Pancreas (tissue), 10 donors: ENCODE measurements at regions not wholly inside any gene's neighbourhood (a gene's known extent, or its start where the extent isn't known, plus 50 kb on each side); places are given as distances from the start of the nearest gene placed in this dataset.

Source experiments
- ATAC-seq, 4 donors: fragments of 200-7000 bp; cut with Tn5 transposase; one replicate each; pipeline versions ENCODE4 v1.8.0 to v1.9.1; 2020; ENCODE audit warnings: mild to moderate bottlenecking in 4 of 4, moderate library complexity in 4 of 4
- DNase-seq, 6 donors: peaks; one replicate each; pipeline ENCODE4 v3.0.0-alpha.2; 2020
- FAIRE-seq: peaks from 2 replicates; lab custom pipeline; 2012; peaks lifted over from hg19 to GRCh38; lab: Jason Lieb, UNC
- H3K27ac ChIP-seq, 4 donors: fragments of 200-600 bp; sonication (generic); 1 replicate in 3 of 4; 2 replicates in 1 of 4; pipeline versions ENCODE4 v1.5.0 to v1.8.0; 2020
- H3K27me3 ChIP-seq, 4 donors: fragments of 200-600 bp; one replicate each; pipeline ENCODE4 v1.8.0; 2021
- H3K36me3 ChIP-seq, 3 donors: fragments of 200-600 bp; sonication (generic) in 1 of 3; one replicate each; pipeline versions ENCODE4 v1.5.0 to v1.8.0; 2020 to 2021
- H3K4me1 ChIP-seq, 3 donors: fragments of 200-600 bp; one replicate each; pipeline ENCODE4 v1.8.0; 2021
- H3K4me3 ChIP-seq, 4 donors: fragments of 200-600 bp; sonication (generic) in 2 of 4; one replicate each; pipeline versions ENCODE4 v1.5.0 to v1.8.0; 2020 to 2021
- H3K9me3 ChIP-seq, 4 donors: fragments of 200-600 bp; one replicate each; pipeline ENCODE4 v1.8.0; 2021
- CTCF ChIP-seq, 4 donors: fragments of 200-600 bp; sonication (generic) in 3 of 4; IDR thresholded peaks; one replicate each; pipeline versions ENCODE4 v1.5.0 to v1.8.0; 2021; ENCODE audit warnings: antibody characterized with exemption in 4 of 4
- WGBS, 2 donors: extraction: QIAGEN DNeasy Blood & Tissue Kit; methylation state at CpG; one replicate each; pipeline ENCODE4 v1.1.7; 2013; 5-methylcytosine and 5-hydroxymethylcytosine counted together
- intact Hi-C, 3 donors: fragments of 100-400 bp; cut with DNase I; formaldehyde crosslinking; loops; one replicate each; pipeline versions ENCODE4 v1.11.1 to v1.14.2; 2022
- donor health status: healthy with polysubstance abuse.
- donor health status: DM: no; HTN: no; CAD: no; lungs with moderate emphysema.
- donor health status: DM: no; HTN: no; CAD: no.
- donor health status: control.
- donor health status: control.
- donor health status: Bipolar disorder and iron deficiency.
- donor health status: DM: yes; HTN: yes; CAD: no.
- donor health status: DM: no; HTN: no; CAD: no.
- donor health status: DM: no; HTN: no; CAD: no.
- donor health status: DM: yes; HTN: yes; CAD: no.

- intact Hi-C loops: no loop called here
- Histone ChIP-seq H3K27me3 (no peaks in the 10 kb centered on the region), H3K4me1 (no peaks in the 10 kb centered on the region), H3K36me3 (no peaks in the 10 kb centered on the region), H3K27ac (no peak overlapping the region), H3K4me3 (no peak overlapping the region), H3K9me3 (no peaks in the 10 kb centered on the region)
- DNase-seq (no peak), FAIRE-seq (no peak), ATAC-seq (no peak)
- 95 to 96% methylated on average over 7 of the region's 7 CpGs for WGBS, 2 donors
- no peak for TF ChIP-seq CTCF (IDR thresholded peaks at IDR 0.05)
Observed at GRCh38 chr3:30500666-30501399, 105.6 kb upstream of the TGFBR2 start.

- DNase-seq (no peak), FAIRE-seq (no peak), ATAC-seq (no peak)
- no peaks in the 10 kb centered on the region for H3K9me3 ChIP-seq
- H3K27me3 ChIP-seq: no peaks in the 10 kb centered on the region
- H3K4me1 ChIP-seq: no peaks in the 10 kb centered on the region
- H3K36me3 ChIP-seq: no peaks in the 10 kb centered on the region
- no peak overlapping the region for H3K27ac ChIP-seq
- TF ChIP-seq CTCF (IDR thresholded peaks at IDR 0.05): no peak
- intact Hi-C loops: no loop called here
- H3K4me3 ChIP-seq: no peak overlapping the region
Observed at GRCh38 chr3:30501526-30501925, 104.9 kb upstream of the TGFBR2 start.

GRCh38 chr3:30502051-30502741 is 104.2 kb upstream of the TGFBR2 start:
- intact Hi-C loops: no loop called here
- Histone ChIP-seq H3K4me3 (no peak overlapping the region), H3K4me1 (no peaks in the 10 kb centered on the region), H3K9me3 (no peaks in the 10 kb centered on the region), H3K27me3 (no peaks in the 10 kb centered on the region), H3K27ac (no peak overlapping the region), H3K36me3 (no peaks in the 10 kb centered on the region)
- no peak for FAIRE-seq
- TF ChIP-seq CTCF (IDR thresholded peaks at IDR 0.05): no peak
- no peak for DNase-seq
- ATAC-seq: no peak
- 76 to 81% methylated on average over 2 of the region's 2 CpGs for WGBS, 2 donors

- no peak for TF ChIP-seq CTCF (IDR thresholded peaks at IDR 0.05)
Observed at GRCh38 chr3:30502742-30503073, 103.7 kb upstream of the TGFBR2 start.

GRCh38 chr3:30503446-30503845 is 103.0 kb upstream of the TGFBR2 start:
- TF ChIP-seq CTCF (IDR thresholded peaks at IDR 0.05): no peak
- ATAC-seq: no peak
- Histone ChIP-seq H3K36me3 (no peaks in the 10 kb centered on the region), H3K4me3 (no peak overlapping the region), H3K27ac (no peak overlapping the region), H3K4me1 (no peaks in the 10 kb centered on the region), H3K27me3 (no peaks in the 10 kb centered on the region), H3K9me3 (no peaks in the 10 kb centered on the region)
- intact Hi-C loops: no loop called here
- no peak for FAIRE-seq
- WGBS, 2 donors: 88 to 90% methylated on average over 2 of the region's 2 CpGs
- no peak for DNase-seq

More at GRCh38 chr3:30502742-30503073, 103.7 kb upstream of the TGFBR2 start:
- no peak overlapping the region for H3K27ac ChIP-seq
- no peaks in the 10 kb centered on the region for H3K36me3 ChIP-seq
- ATAC-seq (no peak), DNase-seq (no peak), FAIRE-seq (no peak)
- H3K4me3 ChIP-seq: no peak overlapping the region
- intact Hi-C loops: no loop called here
- no peaks in the 10 kb centered on the region for H3K9me3 ChIP-seq
- no peaks in the 10 kb centered on the region for H3K4me1 ChIP-seq
- WGBS, 2 donors: 93 to 99% methylated on average over 1 of the region's 1 CpG
- no peaks in the 10 kb centered on the region for H3K27me3 ChIP-seq
